Activated T-cell treated with anti-CD3 and anti-CD28 coated beads, Interleukin-2, amount 50 U/mL, for 48 hours (primary cell): ENCODE measurements at regions not wholly inside any gene's neighbourhood (a gene's known extent, or its start where the extent isn't known, plus 50 kb on each side); places are given as distances from the start of the nearest gene placed in this dataset.
"Not testable (repeated sequence)": the region's sequence is repeated elsewhere in the genome, so short reads cannot be mapped to it uniquely, and the experiment has no call there.

Experiments
- DNase-seq, 2 experiments: peaks; one replicate each; pipeline ENCODE4 v3.0.0-alpha.2; 2020

DNA sequence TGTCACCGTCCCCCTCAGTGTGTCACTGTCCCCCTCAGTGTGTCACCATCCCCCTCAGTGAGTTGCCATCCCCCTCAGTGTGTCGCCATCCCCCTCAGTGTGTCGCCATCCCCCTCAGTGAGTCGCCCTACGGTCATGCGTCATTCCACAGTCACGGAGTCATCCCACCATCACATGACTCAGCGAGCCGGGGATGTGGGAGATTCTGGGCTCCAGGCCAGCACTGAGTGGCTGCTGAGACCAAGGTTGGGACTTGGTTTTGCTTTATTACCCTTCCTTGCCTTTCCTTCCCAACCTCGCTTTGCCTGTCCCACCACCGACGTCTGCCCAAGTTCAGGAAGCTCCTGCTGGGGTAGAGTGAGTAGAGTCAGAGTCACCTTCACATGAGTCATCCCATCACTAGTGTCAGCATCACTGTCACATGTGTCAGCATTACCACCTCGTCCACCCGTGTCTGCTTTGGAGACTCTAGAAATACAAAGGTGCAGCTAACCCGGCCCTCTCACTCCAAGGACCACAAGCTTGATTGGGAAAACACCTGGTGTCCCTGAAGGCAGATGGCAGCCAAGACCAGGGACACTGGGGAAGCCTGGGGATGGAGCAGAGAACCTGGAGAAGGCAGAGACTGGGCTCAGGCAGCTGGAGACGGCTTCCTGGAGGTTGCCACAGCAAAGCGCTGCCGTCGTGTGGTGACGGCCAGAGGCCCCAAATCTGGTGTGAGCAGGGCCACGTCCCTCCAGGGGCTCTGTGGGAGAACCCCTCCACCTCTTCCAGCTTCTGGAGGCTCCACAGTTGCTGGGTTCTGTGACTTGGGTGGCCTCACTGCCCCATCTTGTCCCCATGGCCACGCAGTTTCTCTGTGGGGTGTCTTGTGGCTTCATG is 485.2 kb upstream of the SALL3 start:
- no peak for DNase-seq

DNA sequence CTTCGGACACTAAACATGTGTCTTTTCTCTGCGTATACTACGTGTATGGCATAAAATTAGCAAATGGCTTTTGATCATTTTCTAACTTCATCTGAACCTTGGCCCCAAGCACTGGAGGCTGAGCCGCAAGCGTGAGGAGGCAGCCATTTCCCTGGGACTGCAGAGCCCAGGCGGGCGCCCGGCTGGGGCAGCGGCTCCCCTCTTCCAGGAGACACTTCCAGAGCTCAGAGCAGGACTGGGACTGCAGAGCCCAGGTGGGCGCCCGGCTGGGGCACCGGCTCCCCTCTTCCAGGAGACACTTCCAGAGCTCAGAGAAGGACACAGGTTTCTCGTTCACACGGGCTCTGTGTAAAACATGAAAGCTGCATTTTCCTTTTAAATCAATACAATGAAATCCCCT is 484.1 kb upstream of the SALL3 start:
- DNase-seq = no peak

DNA sequence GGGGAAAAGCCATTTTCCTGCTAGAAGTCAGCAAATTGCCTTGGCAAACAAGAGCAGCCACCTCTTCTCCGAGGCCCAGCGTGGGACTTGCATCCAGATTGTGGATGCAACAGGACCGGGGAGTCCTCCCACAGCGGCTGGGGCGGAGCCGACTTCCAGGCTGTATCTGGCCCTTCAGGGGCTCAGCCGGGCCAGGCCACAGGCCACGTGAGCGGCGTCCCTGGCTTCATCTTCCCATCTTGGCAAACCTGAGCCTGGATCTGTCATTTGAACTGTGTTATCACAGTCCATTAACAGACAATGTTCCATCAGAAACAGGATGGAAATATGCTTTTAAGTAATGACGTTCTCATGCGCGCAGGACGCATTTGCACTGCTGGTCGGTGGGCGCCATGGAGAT is 483.5 kb upstream of the SALL3 start:
- DNase-seq = no peak

DNA sequence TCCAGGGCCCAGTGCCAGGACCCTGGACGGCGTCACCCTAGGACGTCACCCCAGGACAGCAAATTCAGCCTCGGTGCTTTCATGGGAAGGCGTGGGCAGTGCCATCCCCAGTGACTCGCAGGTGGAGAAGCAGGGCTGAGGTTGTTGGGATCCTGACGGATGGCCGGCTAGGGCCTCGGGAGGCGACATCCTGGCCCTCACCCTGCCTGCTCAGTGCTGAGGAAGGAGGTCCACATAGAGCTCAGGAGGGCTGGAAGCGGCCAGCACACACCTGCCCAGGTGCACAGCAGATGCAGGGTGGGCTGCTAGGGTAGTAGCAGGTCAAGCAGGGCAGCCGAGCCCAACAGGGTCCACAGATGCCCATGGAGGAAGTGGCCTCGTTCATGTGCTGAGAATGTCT is 482.0 kb upstream of the SALL3 start:
- DNase-seq = no peak

DNA sequence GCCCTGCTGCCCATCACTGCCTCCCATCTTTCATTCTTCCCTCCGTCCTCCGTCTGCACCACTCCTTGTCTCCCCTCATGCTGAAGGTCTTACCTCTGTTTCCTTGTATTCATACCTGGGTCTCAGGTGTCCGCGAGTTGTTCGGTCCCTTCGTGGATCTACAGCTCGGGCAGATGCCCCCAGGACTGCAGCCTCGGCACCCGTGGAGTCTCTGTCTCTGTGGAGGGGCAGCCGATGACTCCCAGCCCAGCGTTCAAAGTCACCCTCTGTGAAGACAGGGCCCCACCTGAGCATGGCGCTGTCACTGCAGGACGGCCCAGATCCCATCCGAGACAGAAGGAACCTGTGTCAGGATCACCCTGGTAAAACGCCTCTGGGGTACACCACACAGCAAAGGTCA is 480.0 kb upstream of the SALL3 start:
- no peak for DNase-seq

DNA sequence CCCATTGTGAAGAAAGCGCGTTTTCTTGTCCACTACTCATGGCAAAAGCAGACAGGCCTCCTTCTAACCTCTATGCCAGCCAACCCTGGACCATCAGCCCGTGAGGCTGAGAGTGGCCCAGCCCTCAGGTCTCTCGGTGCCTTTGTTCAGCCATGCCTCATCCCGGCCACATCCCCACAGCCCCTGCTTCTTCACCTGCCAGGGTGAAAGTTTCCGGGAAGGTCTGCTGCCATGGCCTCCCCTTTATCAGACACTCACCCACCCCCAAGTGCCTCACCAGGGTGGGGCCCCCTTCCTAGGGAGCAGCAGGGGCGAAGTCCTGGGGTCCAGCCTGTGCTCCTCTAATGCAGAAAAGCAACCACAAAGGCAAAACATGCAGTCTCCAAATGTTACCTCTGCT is 478.4 kb upstream of the SALL3 start:
- DNase-seq = no peak

DNA sequence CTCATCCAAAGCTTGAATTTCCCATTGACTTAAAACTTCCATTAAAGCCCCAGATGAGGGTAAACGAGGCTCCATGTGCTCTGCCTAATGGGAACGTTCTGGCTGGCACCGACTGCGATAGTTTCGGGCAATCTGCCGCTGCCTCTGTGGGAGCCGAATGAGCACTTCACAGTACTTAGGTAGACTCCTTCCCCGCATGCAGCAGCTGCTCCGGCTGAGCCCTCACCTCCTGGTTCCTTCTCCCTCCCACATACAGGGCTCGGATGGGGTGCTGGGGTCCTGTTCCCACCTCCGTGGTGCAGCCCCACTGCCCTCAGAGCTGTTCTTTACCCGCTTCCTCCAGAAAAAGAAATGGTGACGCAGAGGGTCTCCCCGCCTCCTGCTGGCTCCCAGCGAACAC is 476.5 kb upstream of the SALL3 start:
- no peak for DNase-seq

DNA sequence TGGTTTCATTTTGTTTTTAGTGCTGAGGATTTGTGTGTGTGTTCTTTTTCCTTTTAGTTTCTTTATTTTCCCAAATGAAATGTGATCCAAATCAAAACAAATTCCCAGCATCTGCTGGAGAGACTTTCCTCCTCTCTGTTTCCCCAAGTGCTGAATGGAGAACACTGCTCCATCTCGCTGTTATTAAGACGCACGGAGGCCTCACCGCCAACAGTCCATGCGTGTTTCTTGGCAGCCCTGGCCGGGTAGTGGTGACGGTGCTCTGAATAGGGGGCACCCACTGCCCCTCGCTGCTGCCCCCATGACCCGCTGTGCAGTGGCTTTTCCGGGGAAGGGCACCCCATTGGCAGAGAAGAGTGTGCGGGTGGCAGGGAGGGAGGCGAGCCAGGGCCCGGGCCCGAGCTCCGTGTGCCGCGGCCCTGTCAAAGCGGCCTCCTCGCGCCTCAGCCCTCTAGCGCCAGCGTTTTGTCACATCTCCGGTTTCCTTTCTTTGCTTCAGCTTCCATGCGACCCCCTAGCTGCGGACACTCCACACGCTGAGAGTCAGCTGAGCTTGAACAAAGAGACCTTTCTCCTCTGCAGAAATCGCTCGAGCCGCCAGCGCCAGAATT is 473.7 kb upstream of the SALL3 start:
- DNase-seq = no peak

DNA sequence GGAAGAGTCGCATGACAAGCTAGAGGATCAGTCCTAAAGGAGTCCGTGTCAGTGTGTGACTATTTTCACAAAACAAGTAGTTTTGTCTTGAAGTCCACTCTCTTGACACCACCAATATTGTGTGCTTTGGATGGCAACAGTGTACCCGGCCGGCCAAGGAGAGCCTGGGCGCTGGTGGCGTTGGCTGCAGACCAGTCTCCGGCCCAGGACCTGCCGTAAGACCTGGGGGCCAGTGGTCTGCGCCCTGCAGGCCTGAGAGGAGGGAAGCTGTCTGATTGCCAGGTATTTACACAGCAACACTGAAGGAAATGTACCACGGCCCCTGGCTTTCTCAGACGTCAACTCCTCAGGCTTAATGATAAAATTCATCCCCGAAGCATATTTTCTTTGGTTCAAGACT is 472.4 kb upstream of the SALL3 start:
- no peak for DNase-seq

DNA sequence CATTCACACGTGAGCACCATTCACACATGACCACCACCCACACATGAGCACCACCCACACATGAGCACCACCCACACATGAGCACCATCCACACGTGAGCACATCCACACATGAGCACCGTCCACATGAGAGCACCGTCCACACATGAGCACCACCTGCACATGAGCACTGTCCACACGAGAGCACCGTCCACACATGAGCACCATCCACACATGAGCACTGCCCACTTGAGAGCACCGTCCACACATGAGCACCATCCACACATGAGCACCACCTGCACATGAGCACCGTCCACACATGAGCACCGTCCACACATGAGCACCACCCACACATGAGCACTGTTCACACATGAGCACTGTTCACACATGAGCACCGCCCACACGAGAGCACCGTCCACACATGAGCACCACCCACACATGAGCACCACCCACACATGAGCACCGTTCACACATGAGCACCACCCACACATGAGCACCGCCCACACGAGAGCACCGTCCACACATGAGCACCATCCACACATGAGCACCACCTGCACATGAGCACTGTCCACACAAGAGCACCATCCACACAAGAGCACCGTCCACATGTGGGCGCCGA is 471.3 kb upstream of the SALL3 start:
- not testable (repeated sequence) for DNase-seq

DNA sequence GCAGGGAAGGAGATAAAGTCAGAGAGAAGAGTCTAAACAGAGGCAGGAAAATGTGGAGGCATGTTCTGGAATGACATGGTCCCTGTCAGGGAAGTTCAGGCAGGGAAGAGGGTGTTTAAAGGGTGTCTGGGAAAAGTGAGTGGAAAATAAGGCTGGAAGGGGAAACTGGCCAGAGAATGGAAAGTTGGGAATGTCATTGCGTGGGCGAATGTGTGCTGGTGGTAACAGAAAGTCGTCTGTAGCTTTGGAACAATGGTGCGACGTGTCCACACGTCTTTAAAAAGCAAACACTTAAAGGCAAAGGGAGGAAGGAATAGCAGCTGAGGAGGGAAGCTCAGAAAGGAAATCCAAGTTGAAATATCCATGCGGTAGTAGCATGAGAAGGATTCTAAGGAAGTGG is 469.5 kb upstream of the SALL3 start:
- DNase-seq = no peak

DNA sequence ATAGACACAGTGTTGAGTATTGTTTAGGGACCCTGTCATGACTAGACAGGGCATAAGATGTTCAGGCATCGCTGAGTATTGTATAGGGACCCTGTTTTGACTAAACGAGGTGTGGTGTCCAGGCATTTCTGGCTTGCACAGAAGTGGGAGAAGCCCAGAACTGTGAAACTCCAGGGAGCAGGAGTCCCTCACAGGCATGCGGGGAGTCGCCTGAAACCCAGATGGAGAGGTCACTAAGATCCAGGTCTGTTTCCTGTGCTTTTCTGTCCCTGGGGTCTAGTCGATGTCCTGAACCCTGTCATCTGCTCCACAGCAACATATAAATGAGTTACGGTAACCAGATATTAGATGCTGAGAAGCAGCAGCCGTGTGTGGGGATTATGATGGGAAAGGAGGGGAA is 469.0 kb upstream of the SALL3 start:
- no peak for DNase-seq

DNA sequence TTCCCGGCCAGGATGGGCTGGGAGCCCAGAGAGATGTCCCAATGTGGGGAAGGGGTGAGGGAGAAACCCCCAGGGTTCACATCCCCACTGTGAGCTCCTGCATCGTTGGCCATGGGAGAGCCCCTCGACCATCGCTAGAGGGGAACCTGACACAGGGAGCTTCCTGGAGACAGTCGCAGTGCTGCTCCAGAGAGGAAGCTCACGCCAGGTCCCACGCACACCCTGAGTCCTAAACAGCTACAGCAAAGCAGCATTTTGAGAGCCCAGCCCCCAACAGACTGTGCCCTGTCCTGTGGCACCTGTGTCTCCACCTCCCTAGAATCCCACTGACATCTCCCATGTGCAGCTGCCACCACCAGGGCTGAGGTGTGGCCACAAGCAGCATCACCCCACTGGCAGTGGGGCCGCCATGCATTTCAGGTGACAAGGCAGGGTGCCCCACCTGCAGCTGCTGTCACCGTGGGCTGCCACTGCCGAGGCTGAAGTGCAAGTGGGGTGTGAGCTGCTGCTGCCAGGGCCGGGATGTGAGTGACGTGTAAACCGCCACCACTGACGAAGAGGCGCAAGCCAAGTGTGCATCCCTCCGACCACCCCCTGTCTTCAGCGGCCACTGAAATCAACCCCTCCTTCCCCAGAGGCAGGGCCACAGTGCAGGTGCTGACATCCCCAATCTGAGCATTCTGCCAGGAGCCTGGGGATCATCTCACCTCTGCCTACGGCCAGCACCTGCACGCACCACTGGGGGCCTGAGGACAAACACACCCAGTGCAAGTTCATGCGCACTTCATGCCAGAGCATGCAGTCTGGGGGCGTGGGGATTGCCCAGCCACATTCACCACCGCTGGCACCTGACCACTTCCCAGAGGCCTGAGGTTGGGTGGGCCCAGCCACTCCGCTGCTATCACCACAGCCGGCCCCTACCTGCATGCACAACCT is 467.7 kb upstream of the SALL3 start:
- no peak for DNase-seq

DNA sequence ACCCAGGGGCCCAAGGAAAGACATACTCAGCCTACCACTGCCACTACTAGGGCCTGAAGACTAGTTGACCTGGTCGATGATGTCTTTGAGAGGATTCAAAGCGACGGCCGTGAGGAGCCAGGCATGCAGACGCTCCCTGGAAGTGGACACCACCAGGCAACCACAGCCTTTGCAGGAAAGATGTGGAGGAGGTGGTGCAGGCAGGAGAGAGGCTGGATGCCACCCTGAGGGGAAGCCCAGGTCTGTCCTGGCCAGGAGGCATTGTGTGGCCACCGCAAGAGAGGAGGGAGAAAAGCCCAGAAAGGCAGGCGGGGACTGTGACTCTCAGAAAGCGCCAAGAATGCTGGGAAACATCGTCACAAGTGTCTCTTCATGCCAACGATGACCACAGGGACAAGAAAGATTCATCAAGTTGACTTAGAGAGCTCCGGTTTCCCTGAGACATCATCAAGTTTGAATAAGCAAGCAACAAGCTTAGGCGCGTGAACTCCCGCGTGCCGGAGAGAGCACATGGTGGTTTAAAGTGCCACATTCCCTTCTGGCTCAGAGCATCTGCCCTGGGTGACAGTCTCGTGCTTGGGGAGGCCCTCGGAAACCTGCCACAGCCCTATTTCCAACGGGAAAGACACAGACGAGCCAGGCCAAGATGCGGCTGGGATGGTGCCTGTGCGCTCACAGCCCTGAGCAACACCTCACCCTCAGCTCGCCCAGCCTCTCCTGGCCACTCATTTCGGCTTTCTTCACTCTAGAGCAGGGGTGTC is 464.5 kb upstream of the SALL3 start:
- no peak for DNase-seq

DNA sequence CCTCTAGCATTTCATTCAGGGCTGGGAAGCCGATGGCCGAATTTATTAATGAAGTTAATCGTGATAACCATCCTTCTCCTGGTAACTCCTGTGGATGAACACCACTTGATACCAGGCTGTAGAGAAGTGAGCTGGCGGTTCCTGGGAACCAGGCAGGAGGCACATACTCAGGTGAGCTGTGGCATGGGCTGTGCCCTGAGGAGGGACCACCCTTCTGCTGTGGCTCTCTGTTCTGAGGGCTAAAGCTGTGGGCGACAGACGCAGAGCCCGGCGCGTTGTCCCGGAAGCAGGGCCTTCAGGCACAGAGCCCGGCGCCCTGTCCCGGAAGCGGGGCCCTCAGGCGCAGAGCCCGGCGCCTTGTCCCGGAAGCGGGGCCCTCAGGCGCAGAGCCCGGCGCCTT is 462.3 kb upstream of the SALL3 start:
- no peak for DNase-seq

DNA sequence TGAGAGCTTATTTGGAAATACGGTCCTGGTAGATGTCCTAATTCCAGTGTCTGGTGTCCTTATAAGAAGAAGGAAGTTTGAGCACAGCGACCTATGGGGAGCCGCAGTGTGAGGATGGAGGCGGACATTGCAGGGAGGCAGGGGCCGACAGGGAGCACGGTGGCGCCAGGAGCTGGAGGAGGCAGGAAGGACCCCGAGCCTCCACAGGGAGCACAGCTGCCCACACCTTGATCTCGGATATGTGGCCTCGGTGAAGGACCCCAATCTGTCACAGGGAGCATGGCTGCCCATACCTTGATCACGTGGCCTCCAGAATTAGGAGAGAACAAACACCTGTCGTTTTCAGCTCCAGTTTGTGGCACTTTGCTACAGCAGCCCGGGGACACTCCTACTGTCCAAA is 461.6 kb upstream of the SALL3 start:
- DNase-seq = no peak

DNA sequence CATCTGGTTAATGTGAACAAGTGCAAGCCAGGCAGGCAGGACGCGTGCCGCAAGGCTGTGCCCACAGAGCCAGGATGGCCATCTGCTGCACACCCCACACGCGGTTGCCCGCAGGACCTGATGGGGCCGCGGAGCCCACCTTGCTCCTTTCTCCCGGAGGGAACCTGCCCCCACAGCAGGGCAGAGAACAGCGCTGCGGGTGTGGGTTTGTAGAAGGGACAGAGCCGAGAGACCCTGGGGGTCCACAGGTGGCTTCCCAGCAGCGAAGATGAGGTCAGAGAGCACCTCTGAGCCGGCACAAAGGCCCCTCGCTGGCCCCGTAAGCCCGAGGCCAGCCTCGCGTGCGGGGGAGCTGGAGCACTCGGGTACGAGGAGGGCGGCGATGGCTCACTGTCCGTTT is 460.8 kb upstream of the SALL3 start:
- no peak for DNase-seq

DNA sequence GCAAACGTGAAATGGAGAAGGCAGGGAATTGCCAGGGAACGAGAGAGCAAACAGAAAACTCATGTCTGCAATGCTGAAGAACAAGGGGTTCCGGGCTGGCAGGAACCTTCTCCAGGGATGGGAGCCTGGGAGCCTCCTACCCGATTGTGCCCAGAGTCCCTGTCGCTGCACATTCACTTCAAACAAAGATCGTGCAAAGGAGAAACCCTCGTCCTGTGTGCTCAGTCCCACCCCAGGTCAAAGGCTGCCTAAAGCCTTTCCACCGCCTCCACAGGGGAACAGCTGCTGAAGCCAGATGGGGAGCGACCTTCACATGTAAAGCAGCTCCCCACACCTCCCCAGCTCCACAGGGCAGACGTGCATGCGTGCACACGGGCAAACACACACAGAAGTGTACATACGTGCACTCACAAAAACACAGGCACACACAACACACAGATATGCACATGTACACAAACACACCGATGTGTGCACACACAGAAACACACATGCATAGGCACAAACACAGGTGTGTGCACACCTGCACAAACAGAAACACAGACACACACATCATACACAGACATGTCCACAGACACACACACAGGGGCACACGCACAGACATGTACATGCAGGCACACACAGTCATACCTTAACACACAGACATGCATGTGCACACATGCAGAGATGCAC is 460.1 kb upstream of the SALL3 start:
- DNase-seq = no peak

DNA sequence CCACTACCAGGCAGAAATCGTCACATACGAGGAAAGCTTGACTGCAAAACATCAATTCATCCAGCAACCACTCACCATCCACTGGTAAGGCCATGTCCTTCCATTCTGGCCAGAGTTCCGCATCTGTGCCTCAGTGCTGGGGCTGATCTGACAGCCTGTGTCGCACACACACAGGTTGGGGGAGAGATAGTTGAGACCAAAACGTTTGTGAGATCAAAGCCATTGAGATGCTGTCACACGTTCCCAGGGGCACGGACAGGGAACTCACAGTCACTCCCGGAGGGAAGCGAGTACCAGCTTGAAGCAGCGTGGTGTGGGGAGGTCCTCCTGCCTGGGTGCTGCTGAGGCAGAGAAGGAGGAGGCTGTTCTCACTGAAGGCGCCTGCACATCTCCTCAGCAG is 458.5 kb upstream of the SALL3 start:
- no peak for DNase-seq

DNA sequence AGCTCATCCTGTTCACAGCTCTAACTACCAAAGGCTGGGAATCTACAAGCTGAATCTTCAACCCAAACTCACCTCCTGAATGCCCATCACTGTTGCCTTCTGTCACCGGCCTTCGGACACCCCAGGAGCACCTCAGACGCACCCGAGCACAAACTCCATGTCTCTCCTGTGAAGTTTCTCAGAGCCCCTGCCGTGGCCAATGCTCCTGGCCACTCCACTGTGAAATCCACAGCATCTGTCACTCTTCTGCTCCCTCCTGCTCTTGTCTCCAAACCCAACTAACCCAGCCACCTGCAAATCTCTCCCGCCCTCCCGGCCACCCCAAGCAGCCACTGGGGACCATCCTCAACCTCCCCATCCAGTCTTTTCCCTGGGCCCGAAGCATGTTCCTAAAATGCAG is 457.9 kb upstream of the SALL3 start:
- DNase-seq = no peak

DNA sequence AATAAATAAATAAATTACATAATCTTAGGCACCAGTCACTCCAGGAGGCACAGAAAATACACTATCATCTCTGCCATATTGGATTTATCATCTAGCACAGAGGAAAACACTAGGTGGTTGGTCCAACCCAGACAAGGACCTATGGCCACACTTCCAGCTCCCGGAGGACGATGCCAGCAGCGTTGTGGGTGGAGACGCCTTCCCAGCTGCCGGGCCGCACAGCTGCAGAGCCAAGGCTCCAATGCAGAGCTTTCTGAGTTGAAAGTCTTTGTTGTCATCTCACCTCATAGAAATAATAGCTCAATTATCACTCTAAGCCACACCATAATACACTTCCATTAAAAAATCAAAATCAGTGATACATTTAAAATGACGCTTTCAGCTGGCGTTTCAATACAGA is 457.1 kb upstream of the SALL3 start:
- no peak for DNase-seq

DNA sequence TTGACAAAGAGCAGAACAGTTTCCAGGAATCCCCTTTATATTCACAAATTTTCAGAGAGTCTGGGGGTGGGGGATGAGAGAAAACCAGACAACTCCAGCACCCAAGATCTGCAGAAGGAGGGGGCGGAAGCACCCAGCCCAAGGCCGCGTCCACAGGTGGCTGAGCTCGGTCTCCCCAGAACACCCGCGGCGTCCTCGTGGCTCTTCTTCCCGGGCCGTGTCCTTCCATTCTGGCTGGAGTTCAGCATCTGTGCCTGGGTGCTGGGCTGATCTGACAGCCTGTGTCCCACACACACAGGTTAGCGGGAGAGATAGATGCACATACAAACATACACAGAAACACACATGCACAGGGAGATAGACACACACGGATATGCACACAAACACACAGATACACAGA is 455.8 kb upstream of the SALL3 start:
- DNase-seq = no peak
